PFSK-1 (cell line): ENCODE measurements at regions not wholly inside any gene's neighbourhood (a gene's known extent, or its start where the extent isn't known, plus 50 kb on each side); places are given as distances from the start of the nearest gene placed in this dataset.

Experiments
- POLR2AphosphoS5 ChIP-seq: IDR thresholded peaks from 2 replicates; pipeline ENCODE4 v1.6.1; 2012; ENCODE audit warnings: low read depth, mild to moderate bottlenecking, control low read depth, low read length, moderate library complexity
- REST ChIP-seq, 2 experiments: IDR thresholded peaks; 2 replicates each; pipeline versions ENCODE4 v1.6.1 to v1.8.0; 2011 to 2012; ENCODE audit warnings: low read depth in 2 of 2, low read length in 2 of 2, control low read depth in 1 of 2, inconsistent platforms in 1 of 2, mild to moderate bottlenecking in 1 of 2, moderate library complexity in 1 of 2; ENCODE audit not compliant: insufficient read depth in 1 of 2
- SIN3A ChIP-seq: IDR thresholded peaks from 2 replicates; pipeline ENCODE4 v1.6.1; 2012; ENCODE audit warnings: mild to moderate bottlenecking, low read length, moderate library complexity, borderline replicate concordance; ENCODE audit not compliant: insufficient read depth

- TF ChIP-seq POLR2AphosphoS5 (no peak), REST (IDR thresholded peaks at IDR 0.05; ENCODE audit: insufficient read depth in 1 of 2, low read depth in 2 of 2, low read length in 2 of 2) (no peak), SIN3A (no peak)
Measured at GRCh38 chr3:176840641-176841286, 356.5 kb downstream of the TBL1XR1 start.
